ENCODE measurements at regions not wholly inside any gene's neighbourhood (a gene's known extent, or its start where the extent isn't known, plus 50 kb on each side); places are given as distances from the start of the nearest gene placed in this dataset.

- no peak for DNase-seq (ENCODE audit: insufficient read length, low spot score)
- TF ChIP-seq CTCF (IDR thresholded peaks at IDR 0.05; ENCODE audit: insufficient read depth, missing control alignments), result no peak
- no peak for FAIRE-seq
These were observed 224.8 kb upstream of the RAG2 start for GRCh38 chr11:36822829-36823228.

- TF ChIP-seq CTCF (IDR thresholded peaks at IDR 0.05; ENCODE audit: insufficient read depth, missing control alignments), result peak; percentile 31
- DNase-seq (ENCODE audit: insufficient read length, low spot score) (no peak), FAIRE-seq (no peak)
These were observed 220.4 kb upstream of the RAG2 start for GRCh38 chr11:36818410-36818809.

- TF ChIP-seq CTCF (IDR thresholded peaks at IDR 0.05; ENCODE audit: insufficient read depth, missing control alignments), result no peak
- FAIRE-seq, result no peak
- DNase-seq (ENCODE audit: insufficient read length, low spot score), result no peak
These were observed 219.4 kb upstream of the RAG2 start for GRCh38 chr11:36817336-36817965.

- no peak for TF ChIP-seq CTCF (IDR thresholded peaks at IDR 0.05; ENCODE audit: insufficient read depth, missing control alignments)
- no peak for FAIRE-seq
- no peak for DNase-seq (ENCODE audit: insufficient read length, low spot score)
These were observed 211.3 kb upstream of the RAG2 start for GRCh38 chr11:36809303-36809702.

GRCh38 chr11:36807871-36808270 lies 209.8 kb upstream of the RAG2 start:
- no peak for FAIRE-seq
- no peak for TF ChIP-seq CTCF (IDR thresholded peaks at IDR 0.05; ENCODE audit: insufficient read depth, missing control alignments)
- no peak for DNase-seq (ENCODE audit: insufficient read length, low spot score)

GRCh38 chr11:36803084-36803483 lies 205.0 kb upstream of the RAG2 start:
- DNase-seq (ENCODE audit: insufficient read length, low spot score) (no peak), FAIRE-seq (no peak)
- no peak for TF ChIP-seq CTCF (IDR thresholded peaks at IDR 0.05; ENCODE audit: insufficient read depth, missing control alignments)

GRCh38 chr11:36792996-36793914 lies 195.2 kb upstream of the RAG2 start:
- peak; percentile 34 for TF ChIP-seq CTCF (IDR thresholded peaks at IDR 0.05; ENCODE audit: insufficient read depth, missing control alignments)
- DNase-seq (ENCODE audit: insufficient read length, low spot score), result no peak
- no peak for FAIRE-seq
